Fibroblast of mammary gland (primary cell): ENCODE measurements at regions not wholly inside any gene's neighbourhood (a gene's known extent, or its start where the extent isn't known, plus 50 kb on each side); places are given as distances from the start of the nearest gene placed in this dataset.

Source experiments
- DNase-seq: peaks from one replicate; pipeline ENCODE4 v3.0.0-alpha.2; 2010; ENCODE audit warnings: low read depth
- H3K4me3 ChIP-seq: 2 replicates; pipeline ENCODE4 v1.5.1; 2011; ENCODE audit warnings: low read depth, mild to moderate bottlenecking, low read length, moderate library complexity; ENCODE audit not compliant: control insufficient read depth
- TF ChIP-seq, protein P1 (sequence below): conservative IDR thresholded peaks from 2 replicates; pipeline ENCODE4 v1.5.1; 2011; ENCODE audit warnings: low read depth, low read length, inconsistent platforms; ENCODE audit not compliant: control insufficient read depth, insufficient read depth

DNA sequence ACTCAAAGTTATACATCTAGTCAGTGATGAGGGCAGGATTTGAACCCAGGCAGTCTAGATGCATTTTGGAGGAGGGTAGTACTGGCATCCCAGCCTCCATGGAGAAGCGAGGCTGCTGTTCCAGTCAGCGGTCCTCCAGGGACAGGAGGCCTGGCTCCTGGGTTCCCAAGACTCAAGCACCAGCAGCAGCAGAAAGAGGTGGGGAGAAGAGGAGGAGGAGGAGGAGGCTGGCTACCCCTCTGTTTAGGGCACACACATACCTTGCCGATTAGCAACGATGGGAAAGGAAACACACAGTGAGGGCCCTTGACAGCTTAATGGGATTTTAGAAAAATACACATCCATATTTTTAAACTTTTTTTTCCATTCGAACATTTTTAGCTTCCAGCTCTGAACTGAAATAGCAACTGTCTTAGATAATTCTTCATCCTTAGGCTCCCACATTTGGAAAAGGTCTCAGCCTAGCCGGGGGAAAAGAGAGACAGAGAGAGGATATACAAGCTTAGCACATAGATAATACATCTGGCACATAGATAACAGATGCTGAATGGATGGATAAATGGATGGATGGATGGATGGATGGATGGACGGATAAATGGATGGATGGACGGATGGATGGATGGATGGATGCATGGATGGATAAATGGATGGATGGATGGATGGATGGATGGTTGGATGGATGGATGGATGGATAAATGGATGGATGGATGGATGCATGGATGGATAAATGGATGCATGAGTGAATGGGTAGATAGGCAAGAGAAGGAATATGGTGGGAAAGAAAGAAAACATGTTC, 87.9 kb downstream of the LBH start:
- TF ChIP-seq, protein P1, sequence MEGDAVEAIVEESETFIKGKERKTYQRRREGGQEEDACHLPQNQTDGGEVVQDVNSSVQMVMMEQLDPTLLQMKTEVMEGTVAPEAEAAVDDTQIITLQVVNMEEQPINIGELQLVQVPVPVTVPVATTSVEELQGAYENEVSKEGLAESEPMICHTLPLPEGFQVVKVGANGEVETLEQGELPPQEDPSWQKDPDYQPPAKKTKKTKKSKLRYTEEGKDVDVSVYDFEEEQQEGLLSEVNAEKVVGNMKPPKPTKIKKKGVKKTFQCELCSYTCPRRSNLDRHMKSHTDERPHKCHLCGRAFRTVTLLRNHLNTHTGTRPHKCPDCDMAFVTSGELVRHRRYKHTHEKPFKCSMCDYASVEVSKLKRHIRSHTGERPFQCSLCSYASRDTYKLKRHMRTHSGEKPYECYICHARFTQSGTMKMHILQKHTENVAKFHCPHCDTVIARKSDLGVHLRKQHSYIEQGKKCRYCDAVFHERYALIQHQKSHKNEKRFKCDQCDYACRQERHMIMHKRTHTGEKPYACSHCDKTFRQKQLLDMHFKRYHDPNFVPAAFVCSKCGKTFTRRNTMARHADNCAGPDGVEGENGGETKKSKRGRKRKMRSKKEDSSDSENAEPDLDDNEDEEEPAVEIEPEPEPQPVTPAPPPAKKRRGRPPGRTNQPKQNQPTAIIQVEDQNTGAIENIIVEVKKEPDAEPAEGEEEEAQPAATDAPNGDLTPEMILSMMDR, result no peak
- H3K4me3 ChIP-seq, result no peak overlapping the region
- no peak for DNase-seq

DNA sequence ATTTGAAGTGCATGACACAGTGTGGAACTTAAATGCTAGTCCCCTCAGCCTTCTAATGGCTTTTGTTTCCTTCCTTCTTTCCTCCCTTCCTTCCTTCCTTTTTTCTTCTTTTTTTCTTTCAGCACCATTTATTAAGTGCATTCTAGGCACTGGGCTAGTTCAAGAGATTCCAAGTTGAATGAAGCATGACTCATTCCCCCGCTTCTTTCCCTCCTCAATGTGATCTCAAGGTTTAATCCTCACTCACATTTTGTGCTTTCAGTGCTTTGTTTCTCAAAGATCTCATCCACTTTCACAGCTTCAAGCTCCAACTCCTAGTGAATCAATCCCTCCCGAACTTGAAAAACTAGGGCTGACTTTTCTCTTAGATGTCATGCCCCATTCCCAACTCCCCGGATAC, 90.1 kb downstream of the LBH start:
- H3K4me3 ChIP-seq, result no peak overlapping the region
- peak; percentile 23 for DNase-seq
- TF ChIP-seq, protein P1, result no peak

DNA sequence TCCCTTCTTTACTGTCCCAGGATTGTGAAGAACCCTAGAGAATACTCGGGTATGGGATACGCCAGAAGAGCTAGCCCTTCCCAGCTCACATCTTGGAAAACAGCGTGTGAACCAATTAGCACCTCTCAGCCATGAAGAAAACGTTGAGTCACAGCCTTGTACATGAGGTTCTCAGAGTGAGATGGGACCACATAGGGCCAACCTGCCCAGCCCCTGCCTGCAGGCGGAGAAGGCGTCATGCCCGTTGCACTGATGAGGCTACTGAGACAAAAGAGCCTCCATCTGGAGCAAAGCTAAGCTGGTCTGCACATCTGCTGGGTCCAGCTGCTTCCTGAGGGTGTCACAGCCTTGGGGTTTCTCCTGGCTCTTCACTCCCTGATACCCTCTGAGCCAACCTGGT, 92.2 kb downstream of the LBH start:
- TF ChIP-seq, protein P1, result no peak
- no peak overlapping the region for H3K4me3 ChIP-seq
- DNase-seq, result no peak

DNA sequence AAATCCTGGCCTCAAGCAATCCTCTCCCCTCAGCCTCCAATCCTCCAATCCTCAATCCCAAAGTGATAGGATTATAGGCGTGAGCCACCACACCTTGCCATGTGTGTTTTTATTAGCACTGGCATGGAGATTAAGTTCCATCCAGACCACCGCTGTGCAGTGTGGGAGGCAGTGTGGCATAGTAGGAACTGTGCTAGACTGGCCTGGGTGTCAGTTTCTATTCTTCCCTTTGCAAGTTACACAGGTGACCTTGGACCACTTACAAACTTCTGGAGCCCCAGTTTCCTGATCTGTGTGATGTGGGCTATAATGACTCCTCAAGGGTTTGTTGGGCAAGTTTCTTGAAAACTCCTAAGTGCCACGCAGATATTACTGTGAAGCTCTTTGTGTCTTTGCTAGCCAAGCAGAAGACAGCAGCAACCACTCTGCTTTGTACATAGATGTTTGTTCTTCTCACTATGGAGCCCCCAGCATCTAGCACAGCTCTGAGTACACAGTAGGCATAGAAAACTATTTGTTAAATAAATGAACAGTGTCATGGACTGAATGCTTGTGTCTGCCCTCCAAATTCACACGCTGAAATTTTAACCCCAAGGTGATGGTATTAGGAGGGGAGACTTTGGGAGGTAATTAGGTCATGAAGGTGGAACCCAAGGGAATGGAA, 93.0 kb downstream of the LBH start:
- TF ChIP-seq, protein P1, result no peak
- H3K4me3 ChIP-seq, result no peak overlapping the region

DNA sequence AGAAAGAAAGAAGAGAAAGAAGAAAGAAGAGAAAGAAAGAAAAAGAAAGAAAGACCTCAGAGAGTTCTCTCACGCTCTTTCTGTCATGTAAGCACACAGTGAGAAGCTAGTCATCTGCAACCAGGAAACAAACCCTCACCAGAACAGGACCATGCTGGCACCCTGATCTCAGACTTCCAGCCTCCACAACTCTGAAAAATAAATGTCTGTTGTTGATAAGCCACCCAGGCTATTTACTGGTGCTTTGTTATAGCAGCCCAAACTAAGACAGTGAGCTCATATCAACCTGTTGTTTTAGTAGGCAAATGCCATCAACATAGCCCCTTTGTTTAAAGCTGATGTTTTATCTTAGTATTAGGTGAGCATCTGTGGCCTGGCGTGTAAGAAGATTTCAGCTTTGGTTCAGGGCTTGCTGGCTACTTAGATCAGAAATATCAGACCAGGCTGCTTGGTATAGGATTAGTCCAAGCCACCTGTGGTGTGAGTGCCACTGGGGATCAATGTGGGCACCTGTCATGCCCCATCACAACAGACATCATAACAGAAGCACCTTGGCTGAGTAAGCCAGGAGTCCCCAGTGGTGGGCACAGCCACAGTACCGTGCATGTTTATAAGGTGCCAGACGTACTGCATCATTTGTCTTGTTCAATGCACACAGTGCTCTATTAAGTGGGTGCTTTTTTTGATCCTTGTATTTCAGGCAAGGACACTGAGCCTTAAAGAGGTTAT, 94.4 kb downstream of the LBH start:
- H3K4me3 ChIP-seq, result no peak overlapping the region
- DNase-seq, result no peak
- TF ChIP-seq, protein P1, result no peak

More for the DNA sequence above, 93.0 kb downstream of the LBH start:
- DNase-seq, result no peak

DNA sequence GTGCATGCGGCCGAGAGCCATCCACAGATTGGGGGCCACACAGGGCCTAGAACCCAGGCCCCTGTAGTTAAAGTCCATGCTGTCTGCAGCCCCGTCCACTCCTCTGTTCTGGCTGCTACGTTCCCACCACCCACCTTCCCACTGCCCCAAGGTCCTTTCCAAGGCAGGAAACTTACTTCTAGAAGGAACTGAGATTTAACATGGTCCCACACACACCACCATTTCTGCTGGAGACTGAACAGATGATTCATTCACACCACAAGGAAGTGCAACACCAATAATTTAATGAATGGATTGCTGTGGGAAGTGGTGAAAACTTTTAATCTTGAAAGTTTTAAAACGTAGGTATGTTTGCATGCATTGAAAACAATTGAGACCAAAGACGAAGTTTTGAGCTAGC, 95.2 kb downstream of the LBH start:
- DNase-seq, result no peak
- H3K4me3 ChIP-seq, result no peak overlapping the region
- TF ChIP-seq, protein P1, result no peak
